GM20000 (cell line): ENCODE measurements at regions not wholly inside any gene's neighbourhood (a gene's known extent, or its start where the extent isn't known, plus 50 kb on each side); places are given as distances from the start of the nearest gene placed in this dataset.

Source experiments
- DNase-seq: peaks from one replicate; pipeline ENCODE4 v3.0.0; 2012; ENCODE audit warnings: low spot score
- TF ChIP-seq, protein P1 (sequence below): IDR thresholded peaks from 2 replicates; pipeline ENCODE4 v1.5.1; 2012; ENCODE audit warnings: mild to moderate bottlenecking, control low read depth; ENCODE audit errors: extremely low read depth, missing control alignments

GRCh38 chr14:26204366-26204727 is 393.5 kb downstream of the NOVA1 start:
- TF ChIP-seq, protein P1, sequence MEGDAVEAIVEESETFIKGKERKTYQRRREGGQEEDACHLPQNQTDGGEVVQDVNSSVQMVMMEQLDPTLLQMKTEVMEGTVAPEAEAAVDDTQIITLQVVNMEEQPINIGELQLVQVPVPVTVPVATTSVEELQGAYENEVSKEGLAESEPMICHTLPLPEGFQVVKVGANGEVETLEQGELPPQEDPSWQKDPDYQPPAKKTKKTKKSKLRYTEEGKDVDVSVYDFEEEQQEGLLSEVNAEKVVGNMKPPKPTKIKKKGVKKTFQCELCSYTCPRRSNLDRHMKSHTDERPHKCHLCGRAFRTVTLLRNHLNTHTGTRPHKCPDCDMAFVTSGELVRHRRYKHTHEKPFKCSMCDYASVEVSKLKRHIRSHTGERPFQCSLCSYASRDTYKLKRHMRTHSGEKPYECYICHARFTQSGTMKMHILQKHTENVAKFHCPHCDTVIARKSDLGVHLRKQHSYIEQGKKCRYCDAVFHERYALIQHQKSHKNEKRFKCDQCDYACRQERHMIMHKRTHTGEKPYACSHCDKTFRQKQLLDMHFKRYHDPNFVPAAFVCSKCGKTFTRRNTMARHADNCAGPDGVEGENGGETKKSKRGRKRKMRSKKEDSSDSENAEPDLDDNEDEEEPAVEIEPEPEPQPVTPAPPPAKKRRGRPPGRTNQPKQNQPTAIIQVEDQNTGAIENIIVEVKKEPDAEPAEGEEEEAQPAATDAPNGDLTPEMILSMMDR, result no peak
- DNase-seq, result no peak

DNA sequence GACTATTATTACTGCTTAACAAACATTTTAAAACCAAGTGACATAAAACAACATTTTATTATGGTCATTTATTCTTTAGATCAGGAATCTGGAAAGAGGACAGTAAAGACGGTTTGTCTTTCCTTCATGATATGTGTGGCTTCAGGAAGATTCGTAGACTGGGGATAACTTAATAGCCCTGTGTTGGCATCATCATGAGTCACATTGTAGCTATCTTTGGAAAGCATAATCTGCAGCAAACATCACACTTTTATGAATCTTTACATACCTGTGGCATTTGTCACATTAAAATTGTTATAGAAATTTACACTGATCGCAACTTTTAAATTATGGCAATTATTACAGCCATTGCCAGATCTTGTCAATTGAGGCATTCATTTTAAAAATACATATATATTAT is 397.1 kb downstream of the NOVA1 start:
- TF ChIP-seq, protein P1, result no peak
- DNase-seq, result no peak

DNA sequence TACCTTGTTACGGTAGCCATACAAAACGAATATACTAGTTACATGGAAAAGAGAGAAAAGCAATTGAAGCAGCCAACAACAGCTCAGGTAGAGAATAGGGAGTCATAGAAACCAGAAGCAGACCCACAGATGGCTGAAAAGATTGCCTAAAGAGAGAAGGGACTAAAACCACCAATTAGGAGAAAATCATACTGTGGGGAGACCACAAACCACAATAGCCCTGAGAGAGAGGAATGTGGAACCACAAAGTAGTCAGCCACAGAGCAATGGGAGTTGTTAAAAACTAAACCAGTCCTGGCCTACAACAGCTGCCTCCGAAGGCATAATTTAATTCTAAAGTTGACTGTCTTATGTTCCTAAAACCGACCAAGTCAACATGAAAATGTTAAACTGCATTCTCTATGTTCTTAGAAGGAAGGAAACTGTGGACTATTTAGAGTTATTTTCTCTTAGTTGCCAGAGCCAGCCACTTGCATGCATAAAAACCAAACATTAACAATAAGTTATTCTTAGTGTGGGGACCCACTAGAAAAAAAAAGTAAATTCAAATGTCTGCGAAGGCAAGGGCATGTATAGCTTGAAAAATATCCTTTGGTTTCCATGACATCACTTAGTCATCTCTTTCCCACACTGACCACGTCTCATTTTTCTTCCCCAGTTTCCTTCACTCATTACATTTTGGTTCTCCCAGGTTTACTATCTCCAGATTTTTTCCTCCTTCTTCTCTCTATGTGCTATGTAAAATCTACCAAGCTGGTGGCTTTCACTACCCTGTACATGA is 398.1 kb downstream of the NOVA1 start:
- no peak for DNase-seq
- TF ChIP-seq, protein P1, result no peak

GRCh38 chr14:26199096-26199495 is 398.7 kb downstream of the NOVA1 start:
- TF ChIP-seq, protein P1, result no peak
- no peak for DNase-seq

DNA sequence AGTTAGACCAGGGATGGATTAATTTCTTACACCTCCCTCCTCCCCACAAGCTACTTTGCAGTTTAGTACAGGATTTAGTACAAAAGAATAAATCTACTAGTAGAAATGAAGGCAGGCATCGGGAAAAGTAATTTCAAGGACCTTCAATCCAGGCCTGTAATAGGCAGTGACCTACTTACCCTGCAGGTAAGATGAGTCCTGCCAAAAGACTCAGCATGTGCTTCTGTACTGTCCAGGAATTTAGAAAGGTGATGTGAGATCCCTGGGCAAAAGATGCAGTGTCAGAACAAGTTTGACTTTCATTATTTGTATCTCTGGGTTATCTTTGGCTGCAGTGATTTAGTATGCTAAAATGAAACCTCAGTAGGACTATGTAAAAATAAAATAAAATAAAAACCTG is 403.0 kb downstream of the NOVA1 start:
- no peak for DNase-seq
- TF ChIP-seq, protein P1, result no peak

GRCh38 chr14:26191671-26192070 is 406.2 kb downstream of the NOVA1 start:
- TF ChIP-seq, protein P1, result no peak
- no peak for DNase-seq

DNA sequence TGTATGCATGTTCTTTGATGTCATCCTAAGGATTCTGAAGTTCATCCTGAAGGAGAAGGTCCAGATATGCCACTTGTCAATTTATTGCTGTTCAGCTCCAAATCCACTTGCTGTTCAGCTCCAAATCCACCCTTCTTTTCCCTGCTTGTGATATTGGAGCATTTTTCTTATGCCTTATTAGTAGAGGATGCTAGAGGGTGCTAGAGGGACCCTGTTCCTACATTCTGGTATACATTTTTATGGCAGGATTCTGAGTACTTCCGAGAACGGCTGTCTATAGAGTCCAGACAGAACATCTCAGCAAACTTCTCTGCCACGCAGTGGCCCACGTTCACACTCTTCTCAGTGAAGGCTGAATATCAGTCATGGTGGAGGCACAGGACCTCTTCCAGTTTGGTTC is 406.7 kb downstream of the NOVA1 start:
- TF ChIP-seq, protein P1, result no peak
- no peak for DNase-seq
